H9 (cell line): ENCODE measurements at regions not wholly inside any gene's neighbourhood (a gene's known extent, or its start where the extent isn't known, plus 50 kb on each side); places are given as distances from the start of the nearest gene placed in this dataset.

Source experiments
- DNase-seq: peaks from one replicate; pipeline ENCODE4 v3.0.0-alpha.2; 2017
- H2AFZ ChIP-seq: one replicate; pipeline ENCODE4 v1.6.1; 2013; ENCODE audit warnings: mild to moderate bottlenecking, low read length, control low read depth, moderate library complexity
- H2AK5ac ChIP-seq: 2 replicates; pipeline ENCODE4 v1.6.1; 2013; ENCODE audit warnings: low read length, control low read depth, mixed read lengths; ENCODE audit not compliant: insufficient read length
- H2BK120ac ChIP-seq: one replicate; pipeline ENCODE4 v1.6.1; 2013; ENCODE audit warnings: low read depth, mild to moderate bottlenecking, low read length, control low read depth, inconsistent platforms; ENCODE audit not compliant: poor library complexity, severe bottlenecking
- H2BK12ac ChIP-seq: 2 replicates; pipeline ENCODE4 v1.6.1; 2013; ENCODE audit warnings: low read length, control low read depth, mixed read lengths, low read depth; ENCODE audit not compliant: insufficient read length
- H2BK15ac ChIP-seq: 2 replicates; pipeline ENCODE4 v1.6.1; 2013; ENCODE audit warnings: low read depth, low read length, control low read depth
- H2BK20ac ChIP-seq: one replicate; pipeline ENCODE4 v1.6.1; 2013; ENCODE audit warnings: low read depth, mild to moderate bottlenecking, low read length, control low read depth, inconsistent platforms; ENCODE audit not compliant: poor library complexity, severe bottlenecking
- H2BK5ac ChIP-seq: 2 replicates; pipeline ENCODE4 v1.6.1; 2013; ENCODE audit warnings: low read length, control low read depth, mixed read lengths; ENCODE audit not compliant: insufficient read length
- H3K14ac ChIP-seq: 2 replicates; pipeline ENCODE4 v1.6.1; 2013; ENCODE audit warnings: low read length, control low read depth; ENCODE audit not compliant: insufficient read depth
- H3K18ac ChIP-seq: 2 replicates; pipeline ENCODE4 v1.6.1; 2013; ENCODE audit warnings: low read depth, mild to moderate bottlenecking, mixed read lengths, low read length, control low read depth; ENCODE audit not compliant: insufficient read length
- H3K23ac ChIP-seq: 2 replicates; pipeline ENCODE4 v1.6.1; 2013; ENCODE audit warnings: low read length, control low read depth, mixed read lengths, low read depth; ENCODE audit not compliant: insufficient read length
- H3K23me2 ChIP-seq: 2 replicates; pipeline ENCODE4 v1.6.1; 2013; ENCODE audit warnings: low read depth, mild to moderate bottlenecking, mixed read lengths, low read length, control low read depth; ENCODE audit not compliant: insufficient read length, poor library complexity, severe bottlenecking
- H3K27ac ChIP-seq: 2 replicates; pipeline ENCODE4 v1.5.1; 2013; ENCODE audit warnings: low read length, control low read depth, mixed read lengths, low read depth; ENCODE audit not compliant: insufficient read length
- H3K27me3 ChIP-seq: 2 replicates; pipeline ENCODE4 v1.6.1; 2013; ENCODE audit warnings: low read length, control low read depth, inconsistent platforms; ENCODE audit not compliant: insufficient read depth
- H3K4ac ChIP-seq: 2 replicates; pipeline ENCODE4 v1.6.1; 2013; ENCODE audit warnings: low read depth, mild to moderate bottlenecking, control low read depth, inconsistent platforms, low read length, moderate library complexity
- H3K4me1 ChIP-seq: 2 replicates; pipeline ENCODE4 v1.6.1; 2013; ENCODE audit warnings: low read length, control low read depth, inconsistent platforms; ENCODE audit not compliant: insufficient read depth
- H3K4me2 ChIP-seq: 2 replicates; pipeline ENCODE4 v1.6.1; 2013; ENCODE audit warnings: low read length, control low read depth, mixed read lengths; ENCODE audit not compliant: insufficient read length, insufficient read depth
- H3K56ac ChIP-seq: 2 replicates; pipeline ENCODE4 v1.6.1; 2013; ENCODE audit warnings: low read depth, mild to moderate bottlenecking, mixed read lengths, low read length, control low read depth; ENCODE audit not compliant: insufficient read length
- H3K79me1 ChIP-seq: 2 replicates; pipeline ENCODE4 v1.6.1; 2013; ENCODE audit warnings: low read depth, mild to moderate bottlenecking, moderate library complexity, low read length, control low read depth, inconsistent platforms; ENCODE audit not compliant: insufficient read depth, poor library complexity, severe bottlenecking
- H3K79me2 ChIP-seq: 2 replicates; pipeline ENCODE4 v1.6.1; 2013; ENCODE audit warnings: low read length, control low read depth, inconsistent platforms; ENCODE audit not compliant: insufficient read depth
- H3K9ac ChIP-seq: 2 replicates; pipeline ENCODE4 v1.6.1; 2013; ENCODE audit warnings: low read length, control low read depth, mixed read lengths; ENCODE audit not compliant: insufficient read length; ENCODE audit errors: extremely low read depth
- H3K9me3 ChIP-seq: one replicate; pipeline ENCODE4 v1.6.1; 2013; ENCODE audit warnings: low read depth, low read length, inconsistent platforms; ENCODE audit not compliant: control insufficient read depth
- H3T11ph ChIP-seq: one replicate; pipeline ENCODE4 v1.6.1; 2013; ENCODE audit warnings: mild to moderate bottlenecking, low read length, control low read depth, inconsistent platforms
- H4K20me1 ChIP-seq: one replicate; pipeline ENCODE4 v1.6.1; 2013; ENCODE audit not compliant: control insufficient read depth, insufficient read length, insufficient read depth
- H4K5ac ChIP-seq: 2 replicates; pipeline ENCODE4 v1.6.1; 2013; ENCODE audit warnings: low read depth, mild to moderate bottlenecking, mixed read lengths, low read length, control low read depth; ENCODE audit not compliant: insufficient read length
- H4K8ac ChIP-seq: replicated peaks from 2 replicates; pipeline ENCODE4 v1.6.1; 2013; ENCODE audit warnings: low read length, control low read depth, mixed read lengths, low read depth; ENCODE audit not compliant: insufficient read length
- H4K91ac ChIP-seq: 2 replicates; pipeline ENCODE4 v1.6.1; 2013; ENCODE audit warnings: low read depth, mild to moderate bottlenecking, moderate library complexity, mixed read lengths, low read length, control low read depth; ENCODE audit not compliant: insufficient read length
- H3K27ac Mint-ChIP-seq, 3 experiments: 2 replicates in 2 of 3; 3 replicates in 1 of 3; pipeline ENCODE4 v1.8.0; 2020 to 2021; ENCODE audit warnings: mixed read lengths in 3 of 3, mild to moderate bottlenecking in 1 of 3, moderate library complexity in 1 of 3
- H3K27me3 Mint-ChIP-seq: 2 replicates; pipeline ENCODE4 v1.8.0; 2021; ENCODE audit warnings: low read depth, mild to moderate bottlenecking, moderate library complexity, mixed read lengths
- H3K36me3 Mint-ChIP-seq, 3 experiments: 2 replicates in 2 of 3; 3 replicates in 1 of 3; pipeline ENCODE4 v1.8.0; 2020 to 2021; ENCODE audit warnings: low read depth in 3 of 3, mixed read lengths in 3 of 3; ENCODE audit not compliant: insufficient read depth in 1 of 3
- H3K4me1 Mint-ChIP-seq, 2 experiments: 2 replicates each; pipeline ENCODE4 v1.8.0; 2020; ENCODE audit warnings: mixed read lengths in 2 of 2
- H3K4me3 Mint-ChIP-seq, 2 experiments: 2 replicates in 1 of 2; 3 replicates in 1 of 2; pipeline ENCODE4 v1.8.0; 2020 to 2021; ENCODE audit warnings: mild to moderate bottlenecking in 2 of 2, mixed read lengths in 2 of 2, moderate library complexity in 1 of 2
- H3K9me3 Mint-ChIP-seq, 2 experiments: 2 replicates in 1 of 2; 3 replicates in 1 of 2; pipeline ENCODE4 v1.8.0; 2020; ENCODE audit warnings: mild to moderate bottlenecking in 2 of 2, mixed read lengths in 2 of 2, moderate library complexity in 1 of 2
- WGBS: extraction: QIAGEN DNeasy Blood & Tissue Kit; methylation state at CpG from one replicate; pipeline ENCODE4 v1.1.7; 2013; ENCODE audit warnings: missing lambda C conversion rate, low lambda C conversion rate, mixed read lengths; ENCODE audit not compliant: insufficient read length; ENCODE audit errors: extremely low coverage; 5-methylcytosine and 5-hydroxymethylcytosine counted together
- TF ChIP-seq, protein P1 (sequence below): fragments of 200-600 bp; sonication (generic); conservative IDR thresholded peaks from 3 replicates; pipeline ENCODE4 v1.8.0; 2021; ENCODE audit warnings: antibody characterized with exemption, mild to moderate bottlenecking

DNA sequence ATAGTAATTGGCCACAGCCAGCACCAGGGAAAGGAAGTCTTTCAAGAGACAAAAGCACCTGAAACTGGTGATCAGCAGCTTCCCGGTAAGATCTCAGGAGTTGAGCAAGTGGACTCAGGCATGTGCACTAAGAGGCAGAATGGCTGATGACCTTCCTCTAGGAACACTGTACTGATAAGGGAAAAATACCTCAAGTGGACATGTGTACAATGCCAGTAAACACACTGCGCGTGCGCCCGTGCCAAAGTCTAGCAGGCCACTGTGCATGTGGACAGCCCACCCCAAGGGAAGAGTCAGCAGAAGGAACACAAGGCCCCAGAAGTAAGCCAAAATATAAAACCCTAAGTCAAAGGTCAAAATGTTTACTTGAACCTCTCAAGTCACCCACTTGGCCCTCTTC is 423.0 kb downstream of the TUSC1 start:
- H2BK120ac ChIP-seq, result no peak overlapping the region
- no peak overlapping the region for H2BK20ac ChIP-seq
- H4K5ac ChIP-seq, result no peak overlapping the region
- H3K27me3 ChIP-seq, result no peaks in the 10 kb centered on the region
- no peak overlapping the region for H3K9ac ChIP-seq
- no peak overlapping the region for H3K14ac ChIP-seq
- H3K9me3 ChIP-seq, result no peaks in the 10 kb centered on the region
- no peaks in the 10 kb centered on the region for H4K20me1 ChIP-seq
- no peak overlapping the region for H2BK5ac ChIP-seq
- H3T11ph ChIP-seq, result no peak overlapping the region
- H3K27me3 Mint-ChIP-seq, result no peaks in the 10 kb centered on the region
- no peak overlapping the region for H3K4me3 Mint-ChIP-seq
- H3K79me2 ChIP-seq, result no peaks in the 10 kb centered on the region
- no peak overlapping the region for H3K56ac ChIP-seq
- no peak overlapping the region for H2AFZ ChIP-seq
- no CpG with 5 or more reads among the region's 5 CpGs for whole genome bisulfite sequencing
- no peak overlapping the region for H2BK12ac ChIP-seq
- no peak overlapping the region for H3K23ac ChIP-seq
- 0 out of 7 replicates have a peak, but pooled peaks cover 0 to 2% (median 0%) of the 10 kb centered on the region in 3 experiments for H3K36me3 Mint-ChIP-seq
- no peaks in the 10 kb centered on the region for H3K23me2 ChIP-seq
- H3K4me1 Mint-ChIP-seq, result no peaks in the 10 kb centered on the region
- TF ChIP-seq, protein P1, sequence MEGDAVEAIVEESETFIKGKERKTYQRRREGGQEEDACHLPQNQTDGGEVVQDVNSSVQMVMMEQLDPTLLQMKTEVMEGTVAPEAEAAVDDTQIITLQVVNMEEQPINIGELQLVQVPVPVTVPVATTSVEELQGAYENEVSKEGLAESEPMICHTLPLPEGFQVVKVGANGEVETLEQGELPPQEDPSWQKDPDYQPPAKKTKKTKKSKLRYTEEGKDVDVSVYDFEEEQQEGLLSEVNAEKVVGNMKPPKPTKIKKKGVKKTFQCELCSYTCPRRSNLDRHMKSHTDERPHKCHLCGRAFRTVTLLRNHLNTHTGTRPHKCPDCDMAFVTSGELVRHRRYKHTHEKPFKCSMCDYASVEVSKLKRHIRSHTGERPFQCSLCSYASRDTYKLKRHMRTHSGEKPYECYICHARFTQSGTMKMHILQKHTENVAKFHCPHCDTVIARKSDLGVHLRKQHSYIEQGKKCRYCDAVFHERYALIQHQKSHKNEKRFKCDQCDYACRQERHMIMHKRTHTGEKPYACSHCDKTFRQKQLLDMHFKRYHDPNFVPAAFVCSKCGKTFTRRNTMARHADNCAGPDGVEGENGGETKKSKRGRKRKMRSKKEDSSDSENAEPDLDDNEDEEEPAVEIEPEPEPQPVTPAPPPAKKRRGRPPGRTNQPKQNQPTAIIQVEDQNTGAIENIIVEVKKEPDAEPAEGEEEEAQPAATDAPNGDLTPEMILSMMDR, result no peak
- no peak for DNase-seq
- H3K79me1 ChIP-seq, result no peaks in the 10 kb centered on the region
- H3K9me3 Mint-ChIP-seq, result peaks cover 3 to 4% of the 10 kb centered on the region in 2 experiments; a peak in 2 of 5 replicates
- peak overlapping the region in 1 of 3 experiments; percentile 22; a peak in 2 of 7 replicates for H3K27ac Mint-ChIP-seq
- H3K18ac ChIP-seq, result no peak overlapping the region
- no peak overlapping the region for H4K8ac ChIP-seq
- H3K27ac ChIP-seq, result no peak overlapping the region
- H4K91ac ChIP-seq, result no peak overlapping the region
- no peak overlapping the region for H3K4ac ChIP-seq
- no peak overlapping the region for H2BK15ac ChIP-seq
- H3K4me1 ChIP-seq, result no peaks in the 10 kb centered on the region
- H2AK5ac ChIP-seq, result no peak overlapping the region
- no peak overlapping the region for H3K4me2 ChIP-seq
